Gastroesophageal sphincter (tissue), 4 donors: ENCODE measurements at regions not wholly inside any gene's neighbourhood (a gene's known extent, or its start where the extent isn't known, plus 50 kb on each side); places are given as distances from the start of the nearest gene placed in this dataset.

Source experiments
- ATAC-seq: fragments of 150-250 bp; one replicate; pipeline ENCODE4 v1.9.1; 2016; ENCODE audit warnings: mild to moderate bottlenecking, moderate library complexity
- H3K27ac ChIP-seq, 4 donors: fragments of 200-600 bp; sonication (generic) in 3 of 4; 1 replicate in 3 of 4; 2 replicates in 1 of 4; pipeline ENCODE4 v1.5.1; 2016 to 2019
- H3K27me3 ChIP-seq: fragments of 200-600 bp; sonication (generic); one replicate; pipeline ENCODE4 v1.5.1; 2019
- H3K36me3 ChIP-seq, 2 donors: fragments of 200-600 bp; sonication (generic); one replicate each; pipeline ENCODE4 v1.5.1; 2019; ENCODE audit warnings: control low read depth in 1 of 2
- H3K4me1 ChIP-seq, 3 donors: fragments of 200-600 bp; sonication (generic); 1 replicate in 2 of 3; 2 replicates in 1 of 3; pipeline ENCODE4 v1.5.1; 2016 to 2019; ENCODE audit warnings: control low read depth in 2 of 3
- H3K4me3 ChIP-seq, 2 donors: fragments of 200-600 bp; sonication (generic); one replicate each; pipeline ENCODE4 v1.5.1; 2019; ENCODE audit warnings: mild to moderate bottlenecking in 1 of 2, moderate library complexity in 1 of 2
- H3K9me3 ChIP-seq, 3 donors: fragments of 200-600 bp; sonication (generic); one replicate each; pipeline ENCODE4 v1.5.1; 2017 to 2019; ENCODE audit warnings: control low read depth in 2 of 3
- CTCF ChIP-seq, 4 experiments: fragments of 200-600 bp in 2 of 4; fragments of 450-650 bp in 2 of 4; sonication (generic) in 1 of 4; IDR thresholded peaks; one replicate each; pipeline ENCODE4 v1.5.1; 2017 to 2019; ENCODE audit warnings: antibody characterized with exemption in 4 of 4, mild to moderate bottlenecking in 2 of 4, moderate library complexity in 2 of 4
- EP300 ChIP-seq: sonication (generic); formaldehyde crosslinking; IDR thresholded peaks from one replicate; pipeline ENCODE4 v1.6.1; 2017; ENCODE audit warnings: antibody characterized with exemption, mild to moderate bottlenecking
- POLR2A ChIP-seq, 2 donors: fragments of 450-650 bp; IDR thresholded peaks; one replicate each; pipeline ENCODE4 v1.6.1; 2017; ENCODE audit warnings: antibody characterized with exemption in 2 of 2, mild to moderate bottlenecking in 2 of 2, moderate library complexity in 1 of 2
- POLR2AphosphoS5 ChIP-seq: sonication (generic); formaldehyde crosslinking; IDR thresholded peaks from one replicate; pipeline ENCODE4 v1.6.1; 2017; ENCODE audit warnings: antibody characterized with exemption
- WGBS, 2 donors: methylation state at CpG; one replicate each; pipeline ENCODE4 v1.1.5; 2018; ENCODE audit warnings: low coverage in 1 of 2; 5-methylcytosine and 5-hydroxymethylcytosine counted together

DNA sequence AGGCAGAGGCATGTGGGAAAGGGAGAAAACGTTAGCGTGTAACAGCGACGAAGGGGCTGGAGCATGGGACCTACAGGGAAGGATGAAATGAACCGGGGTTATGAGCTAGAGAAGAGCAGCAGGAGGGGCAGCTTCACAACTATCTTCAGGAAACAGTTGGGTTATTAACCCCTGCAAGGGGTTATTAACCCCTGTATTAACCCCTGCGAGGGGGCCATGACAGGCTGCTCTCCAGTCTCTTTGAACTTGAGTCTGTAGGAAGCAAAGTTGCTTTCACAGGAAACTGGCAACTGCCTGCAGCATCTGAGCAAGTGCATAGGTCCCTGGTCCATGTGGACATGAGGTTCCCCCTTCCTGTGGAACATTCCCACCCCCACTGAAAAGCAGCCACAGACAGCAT is 119.2 kb upstream of the CRHR1 start:
- no peak for TF ChIP-seq POLR2A (IDR thresholded peaks at IDR 0.05)
- no peak for TF ChIP-seq EP300
- no peak for TF ChIP-seq CTCF (IDR thresholded peaks at IDR 0.05)
- H3K36me3 ChIP-seq = no peaks in the 10 kb centered on the region
- H3K9me3 ChIP-seq = peaks cover 0 to 8% (median 0%) of the 10 kb centered on the region in 3 donors
- H3K27me3 ChIP-seq = peaks cover 56% of the 10 kb centered on the region
- no peak overlapping the region for H3K27ac ChIP-seq
- no peak overlapping the region for H3K4me3 ChIP-seq
- H3K4me1 ChIP-seq = no peaks in the 10 kb centered on the region
- 43 to 50% methylated on average over 6 of the region's 6 CpGs for WGBS, 2 donors
- no peak for ATAC-seq

DNA sequence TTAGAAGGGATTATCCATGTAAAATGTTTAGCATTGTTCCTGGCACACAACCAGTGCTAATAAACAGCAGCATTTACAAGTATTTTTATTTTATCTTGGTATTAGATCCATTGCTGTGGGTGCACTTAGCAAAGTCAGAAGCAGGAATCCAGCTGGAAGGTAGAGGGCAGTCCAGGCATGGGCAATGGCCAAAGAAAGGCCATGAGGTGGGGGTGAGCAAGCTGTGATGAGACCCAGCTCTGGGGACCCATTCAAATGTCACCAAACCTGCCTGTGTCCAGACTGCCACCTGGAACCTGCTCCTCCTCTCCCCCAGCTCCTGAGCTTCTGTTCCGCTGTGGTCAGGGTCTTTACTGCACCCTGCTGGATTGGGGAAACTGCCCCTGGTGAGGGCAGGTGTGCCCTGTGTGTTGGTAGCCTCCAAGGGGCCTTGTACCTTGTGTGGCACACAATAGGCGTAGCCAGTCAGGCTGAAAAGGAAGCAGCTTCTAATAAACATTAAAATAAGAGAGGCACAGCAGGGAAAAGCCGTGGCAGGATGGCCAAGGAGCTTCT is 118.0 kb upstream of the CRHR1 start:
- ATAC-seq = no peak
- H3K4me1 ChIP-seq = no peaks in the 10 kb centered on the region
- no CpG with 5 or more reads among the region's 3 CpGs for WGBS, 2 donors
- H3K4me3 ChIP-seq = no peak overlapping the region
- no peak for TF ChIP-seq POLR2A (IDR thresholded peaks at IDR 0.05)
- TF ChIP-seq CTCF (IDR thresholded peaks at IDR 0.05) = no peak
- TF ChIP-seq POLR2AphosphoS5 = no peak
- TF ChIP-seq EP300 = no peak
- H3K36me3 ChIP-seq = no peaks in the 10 kb centered on the region
- peaks cover 44% of the 10 kb centered on the region for H3K27me3 ChIP-seq
- no peak overlapping the region for H3K27ac ChIP-seq
- peaks cover 0 to 8% (median 0%) of the 10 kb centered on the region in 3 donors for H3K9me3 ChIP-seq

DNA sequence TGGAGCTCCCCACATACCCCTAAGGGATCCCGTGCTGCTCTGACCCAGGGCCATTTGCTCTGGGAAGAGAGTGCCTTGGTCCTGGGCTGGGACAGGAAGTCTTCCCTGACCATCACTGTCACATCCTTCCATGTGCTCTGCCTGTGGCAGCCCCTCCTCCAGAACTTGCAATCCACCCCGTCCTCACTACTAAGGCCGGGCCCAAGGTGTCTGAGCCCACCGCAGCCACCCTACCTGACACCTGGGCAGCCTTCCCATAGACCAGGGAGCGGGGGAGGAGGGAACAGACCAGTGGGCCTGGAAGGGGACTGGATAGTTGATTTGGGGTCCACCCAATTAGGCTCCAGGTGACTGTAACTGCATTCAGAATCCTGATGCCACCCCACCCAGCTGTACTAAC is 117.5 kb upstream of the CRHR1 start:
- no peak overlapping the region for H3K27ac ChIP-seq
- TF ChIP-seq POLR2AphosphoS5 = no peak
- TF ChIP-seq EP300 = no peak
- no peak for TF ChIP-seq POLR2A (IDR thresholded peaks at IDR 0.05)
- no peak for TF ChIP-seq CTCF (IDR thresholded peaks at IDR 0.05)
- H3K36me3 ChIP-seq = no peaks in the 10 kb centered on the region
- no peak overlapping the region for H3K4me3 ChIP-seq
- H3K27me3 ChIP-seq = peaks cover 44% of the 10 kb centered on the region
- no peak for ATAC-seq
- no peaks in the 10 kb centered on the region for H3K4me1 ChIP-seq
- WGBS, 2 donors = no CpG with 5 or more reads among the region's 5 CpGs
- peaks cover 0 to 8% (median 0%) of the 10 kb centered on the region in 3 donors for H3K9me3 ChIP-seq

DNA sequence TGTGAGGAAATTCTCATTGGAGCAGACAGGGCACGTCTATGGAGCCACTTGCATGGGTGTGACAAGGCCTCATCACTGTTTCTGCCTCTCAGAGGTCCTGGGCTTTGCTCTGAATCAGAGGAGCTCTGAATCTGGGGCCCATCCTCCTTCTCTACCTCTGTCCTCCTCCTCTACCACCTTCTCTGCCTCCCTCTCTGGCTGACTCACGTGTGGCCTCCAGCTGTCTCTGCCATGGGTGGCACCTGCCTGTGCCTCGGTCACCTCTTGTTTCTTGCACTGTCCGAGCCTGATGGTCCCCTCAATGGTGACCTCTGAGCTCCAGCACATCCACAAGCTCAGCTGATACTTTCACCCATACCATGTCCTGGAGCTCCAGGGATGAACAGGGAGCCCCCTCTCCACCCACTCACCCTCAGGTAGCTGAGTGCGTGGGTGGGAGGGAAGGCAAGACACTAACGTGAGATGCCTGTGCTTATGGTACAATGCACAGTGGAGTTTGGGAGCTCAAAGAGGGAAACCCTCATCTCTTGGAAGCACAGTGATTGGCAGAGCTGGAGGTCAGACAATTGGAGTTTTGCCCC is 116.4 kb upstream of the CRHR1 start:
- TF ChIP-seq POLR2AphosphoS5 (no peak), CTCF (IDR thresholded peaks at IDR 0.05) (no peak), EP300 (no peak), POLR2A (IDR thresholded peaks at IDR 0.05) (no peak)
- ATAC-seq = no peak
- H3K27me3 ChIP-seq = peaks cover 44% of the 10 kb centered on the region
- no peak overlapping the region for H3K4me3 ChIP-seq
- H3K9me3 ChIP-seq = peaks cover 0 to 2% (median 0%) of the 10 kb centered on the region in 3 donors
- H3K27ac ChIP-seq = no peak overlapping the region
- WGBS, 2 donors = 50 to 74% methylated on average over 3 to 5 of the region's 6 CpGs
- no peaks in the 10 kb centered on the region for H3K4me1 ChIP-seq
- H3K36me3 ChIP-seq = no peaks in the 10 kb centered on the region

GRCh38 chr17:45668316-45668715 is 115.8 kb upstream of the CRHR1 start:
- peaks cover 39% of the 10 kb centered on the region for H3K27me3 ChIP-seq
- H3K4me1 ChIP-seq = no peaks in the 10 kb centered on the region
- no peak overlapping the region for H3K4me3 ChIP-seq
- no peak overlapping the region for H3K27ac ChIP-seq
- no peaks in the 10 kb centered on the region for H3K36me3 ChIP-seq
- no peak for TF ChIP-seq CTCF (IDR thresholded peaks at IDR 0.05)
- 73 to 75% methylated on average over 2 of the region's 4 CpGs for WGBS, 2 donors
- H3K9me3 ChIP-seq = no peaks in the 10 kb centered on the region
- ATAC-seq = no peak
